ENCODE measurements at regions not wholly inside any gene's neighbourhood (a gene's known extent, or its start where the extent isn't known, plus 50 kb on each side); places are given as distances from the start of the nearest gene placed in this dataset.
A peak's percentile ranks its signal among the peaks of the same experiment; 100 is the strongest.

GRCh38 chr20:50277460-50278376 is 87.1 kb downstream of the CEBPB start:
- Mint-ChIP-seq H3K9me3 (no peaks in the 10 kb centered on the region), H3K4me3 (no peak overlapping the region), H3K27ac (ENCODE audit: unreplicated experiment) (peak overlapping the region; percentile 94), H3K4me1 (peaks cover 8% of the 10 kb centered on the region), H3K36me3 (ENCODE audit: low read depth) (no peaks in the 10 kb centered on the region), H3K27me3 (ENCODE audit: low read depth) (no peaks in the 10 kb centered on the region)
- no peak for DNase-seq (ENCODE audit: low read depth, low spot score)
- no peak for TF ChIP-seq CTCF (conservative IDR thresholded peaks at IDR 0.05)

- Mint-ChIP-seq H3K9me3 (no peaks in the 10 kb centered on the region), H3K27ac (ENCODE audit: unreplicated experiment) (peak overlapping the region; percentile 94), H3K4me1 (peaks cover 8% of the 10 kb centered on the region), H3K36me3 (ENCODE audit: low read depth) (no peaks in the 10 kb centered on the region), H3K27me3 (ENCODE audit: low read depth) (no peaks in the 10 kb centered on the region), H3K4me3 (no peak overlapping the region)
- no peak for DNase-seq (ENCODE audit: low read depth, low spot score)
- no peak for TF ChIP-seq CTCF (conservative IDR thresholded peaks at IDR 0.05)
These were observed 87.7 kb downstream of the CEBPB start for GRCh38 chr20:50278377-50278683.

GRCh38 chr20:50278684-50279531 is 88.3 kb downstream of the CEBPB start:
- no peak for TF ChIP-seq CTCF (conservative IDR thresholded peaks at IDR 0.05)
- H3K27me3 Mint-ChIP-seq (ENCODE audit: low read depth), result no peaks in the 10 kb centered on the region
- DNase-seq (ENCODE audit: low read depth, low spot score), result no peak
- no peaks in the 10 kb centered on the region for H3K9me3 Mint-ChIP-seq
- peaks cover 8% of the 10 kb centered on the region for H3K4me1 Mint-ChIP-seq
- no peak overlapping the region for H3K27ac Mint-ChIP-seq (ENCODE audit: unreplicated experiment)
- H3K4me3 Mint-ChIP-seq, result no peak overlapping the region
- H3K36me3 Mint-ChIP-seq (ENCODE audit: low read depth), result no peaks in the 10 kb centered on the region

- Mint-ChIP-seq H3K4me3 (no peak overlapping the region), H3K9me3 (no peaks in the 10 kb centered on the region), H3K4me1 (peaks cover 14% of the 10 kb centered on the region), H3K36me3 (ENCODE audit: low read depth) (no peaks in the 10 kb centered on the region), H3K27me3 (ENCODE audit: low read depth) (no peaks in the 10 kb centered on the region), H3K27ac (ENCODE audit: unreplicated experiment) (no peak overlapping the region)
- no peak for TF ChIP-seq CTCF (conservative IDR thresholded peaks at IDR 0.05)
- DNase-seq (ENCODE audit: low read depth, low spot score), result no peak
These were observed 89.6 kb downstream of the CEBPB start for GRCh38 chr20:50279988-50280850.

All from neural crest cell (in vitro differentiated cells).